GM18870 (cell line): ENCODE measurements at regions not wholly inside any gene's neighbourhood (a gene's known extent, or its start where the extent isn't known, plus 50 kb on each side); places are given as distances from the start of the nearest gene placed in this dataset.
A peak's percentile ranks its signal among the peaks of the same experiment; 100 is the strongest.
"Not testable (repeated sequence)": the region's sequence is repeated elsewhere in the genome, so short reads cannot be mapped to it uniquely, and the experiment has no call there.

Source experiments
- ATAC-seq: cut with Tn5 transposase; IDR thresholded peaks from one replicate; pipeline ENCODE4 v1.9.1; 2021; ENCODE audit warnings: moderate library complexity; ENCODE audit not compliant: unreplicated experiment

DNA sequence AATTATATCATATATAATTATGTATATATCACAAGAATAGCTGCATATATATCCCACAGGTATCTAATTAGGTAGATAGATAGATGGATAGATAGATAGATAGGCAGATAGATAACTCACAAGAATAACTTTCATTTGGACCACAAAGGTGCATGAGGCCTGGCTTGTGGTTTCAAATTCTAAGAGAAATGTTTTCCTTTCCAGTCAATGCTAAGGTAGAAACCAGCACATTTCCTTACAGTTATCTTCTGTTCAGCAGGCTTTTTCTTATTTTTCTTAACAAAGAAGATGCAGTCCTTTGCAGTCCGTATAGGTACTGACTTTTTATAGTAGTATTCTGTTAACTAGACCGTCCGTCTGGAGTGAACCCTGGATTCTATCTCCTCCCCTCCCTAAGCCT lies 152.9 kb upstream of the ANKFN1 start:
- no peak for ATAC-seq

DNA sequence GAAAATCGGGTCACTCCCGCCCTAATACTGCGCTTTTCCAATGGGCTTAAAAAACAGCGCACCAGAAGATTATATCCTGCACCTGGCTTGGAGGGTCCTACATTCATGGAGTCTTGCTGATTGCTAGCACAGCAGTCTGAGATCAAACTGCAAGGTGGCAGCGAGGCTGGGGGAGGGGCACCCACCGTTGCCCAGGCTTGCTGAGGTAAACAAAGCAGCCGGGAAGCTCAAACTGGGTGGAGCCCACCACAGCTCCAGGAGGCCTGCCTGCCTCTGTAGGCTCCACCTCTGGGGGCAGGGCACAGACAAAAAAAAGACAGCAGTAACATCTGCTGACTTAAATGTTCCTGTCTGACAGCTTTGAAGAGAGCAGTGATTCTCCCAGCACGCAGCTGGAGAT lies 150.6 kb upstream of the ANKFN1 start:
- ATAC-seq = not testable (repeated sequence)

DNA sequence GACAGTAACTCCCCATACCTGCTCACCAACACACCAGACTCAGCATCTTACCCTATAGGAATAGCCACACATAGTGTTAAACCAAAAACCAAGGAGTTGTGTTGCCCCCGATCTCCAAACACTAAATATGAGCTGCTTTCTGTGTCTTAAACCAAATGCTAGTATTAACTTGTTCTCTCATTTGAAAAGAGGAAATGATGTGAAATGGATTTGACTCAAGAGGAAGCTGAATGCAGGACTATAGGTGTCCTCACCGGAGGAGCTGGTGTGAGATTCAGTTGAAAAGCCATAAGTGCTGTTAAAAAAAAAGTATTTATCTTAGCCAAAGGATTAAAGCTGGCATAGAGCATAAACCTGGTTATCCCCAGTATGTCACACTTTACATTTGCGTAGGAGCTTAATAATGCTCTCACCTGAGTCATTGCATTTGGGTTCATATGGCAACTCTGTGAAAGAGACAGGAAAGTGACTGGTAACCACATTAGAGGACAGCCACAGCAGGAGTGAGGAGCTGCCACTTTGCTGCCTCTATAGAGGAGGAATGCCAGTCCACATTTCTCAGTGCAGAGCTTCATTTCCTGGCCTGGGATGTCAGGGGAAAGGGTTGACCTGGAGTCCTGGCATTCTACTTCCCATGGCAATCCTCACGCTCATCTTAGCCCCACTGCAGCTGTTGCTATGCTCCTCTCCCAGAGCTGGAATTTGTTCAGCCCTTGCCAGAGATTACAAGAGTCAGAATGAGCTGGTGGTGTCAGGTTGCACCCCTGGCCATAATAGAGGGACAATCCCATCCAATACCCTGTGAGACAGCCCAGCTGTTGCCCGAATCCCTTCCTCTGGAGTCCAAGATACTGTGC lies 143.3 kb upstream of the ANKFN1 start:
- no peak for ATAC-seq

DNA sequence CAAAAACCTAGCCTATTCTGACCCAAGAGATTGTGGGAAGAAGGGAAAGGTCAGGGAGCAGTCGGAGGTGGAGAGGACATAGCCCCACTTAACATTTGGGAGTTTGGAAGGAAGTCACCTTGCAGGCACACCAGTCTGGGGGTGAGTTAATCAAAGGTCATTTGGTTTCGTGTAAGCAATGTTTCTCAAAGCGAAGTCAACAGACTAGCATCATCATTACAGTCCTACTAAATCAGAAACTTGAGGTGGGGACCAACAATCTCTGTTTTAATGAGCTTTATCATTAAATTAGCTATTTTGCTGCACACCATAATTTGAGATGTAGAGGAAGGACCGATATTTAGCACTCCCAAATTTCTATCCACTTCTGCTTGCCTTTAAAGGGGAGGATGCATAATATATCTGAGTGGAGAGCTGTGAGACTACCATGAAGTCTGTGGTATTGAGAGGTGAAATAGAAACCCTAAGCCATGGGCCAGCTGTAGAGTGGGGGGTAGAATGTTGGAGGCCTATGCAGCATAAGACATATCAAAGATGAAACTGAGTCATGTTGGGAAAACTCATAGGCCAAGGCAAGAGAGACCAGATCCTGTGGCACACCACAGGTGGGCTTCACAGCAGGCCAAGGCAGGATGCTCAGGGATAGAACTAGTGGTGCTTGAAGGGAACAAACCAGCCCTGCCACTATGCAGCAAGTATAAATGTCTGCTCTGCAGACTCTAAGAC lies 141.7 kb upstream of the ANKFN1 start:
- no peak for ATAC-seq

GRCh38 chr17:56018211-56018610 lies 135.1 kb upstream of the ANKFN1 start:
- ATAC-seq = no peak

DNA sequence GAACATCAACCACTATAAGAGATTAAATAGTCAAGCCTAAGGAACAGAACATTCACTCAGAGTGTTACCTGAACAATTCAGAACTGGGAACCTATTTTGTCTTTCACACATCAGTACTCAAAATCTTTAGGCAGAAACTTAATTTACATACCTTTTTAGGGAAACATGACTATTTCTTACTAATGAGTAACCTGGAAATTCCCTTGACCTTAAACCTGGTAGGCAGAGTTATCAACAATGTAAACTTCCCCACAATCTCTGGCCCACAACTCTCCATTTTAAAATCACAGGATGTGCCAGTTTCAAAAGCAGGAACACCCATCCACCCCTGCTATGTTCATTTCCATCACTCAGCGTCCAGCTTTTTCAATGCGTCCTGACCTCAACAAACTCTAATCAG lies 132.9 kb upstream of the ANKFN1 start:
- peak; percentile 61 for ATAC-seq

DNA sequence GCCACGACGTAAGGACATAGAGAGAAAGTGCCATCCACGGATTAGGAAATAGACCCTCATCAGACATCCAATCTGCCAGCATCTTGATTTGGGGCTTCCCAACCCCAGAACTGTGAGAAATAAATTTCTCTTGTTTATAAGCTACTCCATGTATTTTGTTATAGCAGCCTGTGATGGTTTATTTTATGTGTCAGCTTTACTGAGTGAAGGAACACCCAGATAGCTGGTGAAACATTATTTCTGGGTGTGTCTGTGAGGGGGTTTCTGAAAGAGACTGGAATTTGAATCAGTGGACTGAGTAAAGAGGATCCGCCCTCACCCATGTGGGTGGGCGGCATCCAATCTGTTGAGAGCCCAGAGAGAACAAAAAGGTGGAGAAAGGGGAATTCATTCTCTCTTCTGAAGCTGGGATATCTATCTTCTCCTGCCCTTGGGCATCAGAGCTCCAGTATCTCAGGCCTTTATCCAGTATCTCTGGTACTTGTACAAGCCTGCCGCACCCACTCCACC lies 131.5 kb upstream of the ANKFN1 start:
- no peak for ATAC-seq

- no peak for ATAC-seq
Observed at GRCh38 chr17:56023851-56024250, 129.4 kb upstream of the ANKFN1 start.

- no peak for ATAC-seq
Observed at GRCh38 chr17:56026915-56027314, 126.4 kb upstream of the ANKFN1 start.

- no peak for ATAC-seq
Observed at GRCh38 chr17:56028837-56029236, 124.4 kb upstream of the ANKFN1 start.

DNA sequence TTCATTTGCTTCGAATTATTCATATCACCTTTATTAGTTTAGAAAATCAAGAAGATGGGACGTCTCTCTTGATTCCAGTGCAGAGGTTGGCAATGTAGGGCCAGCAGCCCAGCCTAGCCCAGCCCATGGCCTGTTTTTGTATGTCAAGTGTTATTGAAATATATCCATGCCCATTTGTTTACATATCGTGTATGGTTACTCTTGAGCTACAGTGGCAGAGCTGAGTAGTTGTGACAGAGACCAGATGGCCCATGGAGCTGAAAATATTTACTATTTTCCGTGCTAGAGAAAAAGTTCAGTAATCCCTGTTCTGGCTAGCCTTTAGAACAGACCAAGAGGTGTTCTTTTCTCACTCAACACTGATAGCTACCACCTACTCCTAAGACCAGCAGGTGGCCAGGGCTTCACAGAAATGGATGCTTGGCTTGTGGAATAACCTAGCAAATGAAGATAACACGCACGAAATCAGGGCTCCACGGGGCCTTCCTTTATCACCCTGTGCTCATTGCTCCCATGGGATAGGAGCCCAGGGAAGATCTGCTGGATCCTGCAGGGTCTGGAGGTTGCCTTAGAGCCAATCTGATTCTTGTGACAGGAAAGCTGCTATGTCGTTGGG lies 123.2 kb upstream of the ANKFN1 start:
- ATAC-seq = no peak

DNA sequence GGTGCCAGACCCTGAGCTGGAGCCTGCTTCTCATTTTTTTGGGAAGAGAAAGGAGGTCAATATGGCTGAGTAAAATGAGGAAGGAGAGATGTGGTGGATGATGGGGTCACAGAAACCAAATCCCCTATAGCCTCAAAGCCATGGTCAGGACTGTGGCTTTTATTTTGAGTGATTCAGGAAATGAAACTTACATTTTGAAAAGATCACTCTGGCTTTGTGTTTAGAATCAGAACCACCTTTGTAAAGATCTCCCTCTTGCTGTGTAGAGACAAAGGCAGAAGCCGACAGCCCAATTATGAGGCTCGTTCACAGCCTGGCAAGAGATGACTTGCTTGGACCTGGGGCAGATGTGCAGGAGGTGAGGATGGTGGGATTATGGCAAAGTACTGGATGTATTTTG lies 121.6 kb upstream of the ANKFN1 start:
- no peak for ATAC-seq

GRCh38 chr17:56034197-56034635 lies 119.1 kb upstream of the ANKFN1 start:
- no peak for ATAC-seq

- no peak for ATAC-seq
Observed at GRCh38 chr17:56038131-56038530, 115.1 kb upstream of the ANKFN1 start.

GRCh38 chr17:56045872-56046271 lies 107.4 kb upstream of the ANKFN1 start:
- no peak for ATAC-seq

DNA sequence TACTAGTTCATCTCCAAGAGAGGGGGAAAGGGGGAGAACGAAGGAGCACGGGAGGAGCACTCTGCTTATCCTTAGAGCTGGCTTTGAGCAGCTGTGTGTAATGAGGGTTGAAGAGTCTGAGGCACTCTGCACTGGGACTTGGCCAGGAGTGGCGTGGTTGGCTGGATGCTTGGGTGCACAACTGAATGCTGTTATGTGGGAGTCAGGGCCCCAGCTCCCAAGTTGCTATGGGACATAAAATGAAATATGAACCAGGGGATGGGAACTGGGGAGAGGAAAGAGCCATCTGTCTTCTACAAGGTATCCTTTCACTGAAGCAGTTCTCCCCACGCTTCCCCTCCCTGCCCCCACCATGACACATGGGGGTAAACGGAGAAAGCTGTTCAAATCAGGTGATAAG lies 105.9 kb upstream of the ANKFN1 start:
- ATAC-seq = no peak

DNA sequence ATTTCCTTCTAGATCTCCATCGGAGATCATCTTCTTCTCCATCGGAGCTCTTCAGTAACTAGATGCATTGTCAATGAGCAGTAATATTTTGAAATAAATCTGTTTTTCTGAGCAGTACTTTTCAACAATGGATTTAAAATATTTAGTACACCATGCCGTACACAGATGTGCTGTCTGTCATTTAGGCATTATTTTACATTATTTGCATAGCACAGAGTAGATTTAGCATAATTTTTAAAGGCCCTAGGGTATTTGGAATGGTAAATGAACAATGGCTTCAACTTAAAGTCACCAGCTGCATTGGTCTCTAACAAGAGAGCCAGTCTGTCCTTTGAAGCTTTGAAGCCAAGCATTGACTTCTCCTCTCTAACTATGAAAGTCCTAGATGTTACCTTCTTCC lies 95.4 kb upstream of the ANKFN1 start:
- ATAC-seq = no peak

DNA sequence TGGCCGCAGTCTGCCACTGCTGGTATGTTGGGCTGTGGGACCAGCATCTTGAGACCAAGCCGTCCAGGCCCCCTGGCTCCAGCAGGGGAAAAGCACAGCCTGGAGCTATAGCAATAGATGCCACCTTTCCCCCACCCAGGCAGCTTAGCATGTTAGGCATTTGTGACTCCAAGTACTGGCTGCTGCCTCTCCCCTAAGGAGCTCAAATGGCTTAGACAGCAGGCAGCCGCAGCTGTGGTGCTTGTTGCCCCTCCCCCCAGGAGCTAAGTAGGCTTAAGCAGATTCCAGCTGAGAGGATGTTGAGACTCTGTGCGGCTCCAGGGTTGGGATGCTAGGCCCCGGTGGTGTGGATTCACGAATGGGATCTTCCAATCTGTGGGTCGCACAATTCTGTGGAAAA lies 88.8 kb upstream of the ANKFN1 start:
- no peak for ATAC-seq

- no peak for ATAC-seq
Observed at GRCh38 chr17:56074361-56074890, 78.8 kb upstream of the ANKFN1 start.

DNA sequence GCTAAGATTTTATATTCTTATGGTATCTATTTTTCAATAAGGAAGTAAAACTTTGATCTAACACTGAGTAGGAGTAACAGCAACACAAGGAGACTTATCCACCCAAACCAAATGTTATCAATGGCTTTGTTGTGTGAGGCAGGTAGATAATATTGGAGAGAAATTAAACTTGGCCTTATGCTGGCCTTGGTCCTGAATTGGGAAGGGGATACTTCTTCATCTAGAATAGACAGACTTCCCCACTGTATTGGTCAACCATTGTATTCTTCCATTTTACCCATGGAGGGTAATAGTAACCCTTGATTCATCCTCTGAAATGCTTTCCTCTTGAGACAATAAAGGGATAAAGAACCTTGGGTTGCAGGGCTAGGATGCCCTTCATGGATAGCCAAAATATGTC lies 76.3 kb upstream of the ANKFN1 start:
- ATAC-seq = no peak

DNA sequence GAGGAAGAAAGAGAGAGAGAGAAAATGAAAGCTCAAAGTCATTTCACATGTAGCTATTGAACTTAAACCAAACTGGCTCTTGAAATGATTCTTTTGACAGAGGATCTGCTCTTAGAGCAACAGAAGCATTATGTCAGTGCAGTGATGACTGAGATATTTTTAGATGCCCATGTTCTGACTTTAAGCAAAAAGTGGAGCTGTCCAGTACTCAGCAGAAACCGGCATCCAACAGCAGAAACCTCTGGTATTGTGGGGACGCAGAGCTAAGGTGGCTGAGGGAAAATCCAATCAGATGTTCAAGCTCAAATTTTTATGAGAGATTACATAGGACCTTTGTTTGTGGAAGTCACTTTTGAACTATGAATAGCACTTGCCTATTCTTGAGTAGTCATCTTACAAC lies 69.8 kb upstream of the ANKFN1 start:
- no peak for ATAC-seq
